NCI-H748 (cell line): ENCODE measurements at regions not wholly inside any gene's neighbourhood (a gene's known extent, or its start where the extent isn't known, plus 50 kb on each side); places are given as distances from the start of the nearest gene placed in this dataset.

Experiments used
- DNase-seq: peaks from one replicate; lab custom pipeline; 2025; ENCODE audit not compliant: unreplicated experiment; lab: John Stamatoyannopoulos, UW

DNA sequence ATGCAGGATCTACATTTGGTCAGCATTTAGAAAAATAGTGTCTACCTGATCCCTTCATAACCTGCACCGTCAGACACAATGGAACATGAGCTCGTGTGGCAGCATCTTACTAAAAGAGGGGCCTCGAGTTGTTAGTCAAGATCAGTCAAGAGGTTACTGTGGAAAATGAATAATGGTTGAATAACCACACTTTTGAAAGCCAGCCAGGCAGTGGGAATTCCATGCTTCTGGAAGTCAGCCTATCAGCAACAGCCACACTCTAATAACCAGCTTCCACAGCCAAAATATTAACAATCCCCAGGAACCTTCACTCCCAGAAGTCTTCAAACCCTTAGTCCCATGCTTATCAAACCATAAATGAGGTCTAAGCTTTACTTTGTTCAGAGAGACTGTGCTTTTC lies 234.3 kb downstream of the HS3ST1 start:
- no peak for DNase-seq

DNA sequence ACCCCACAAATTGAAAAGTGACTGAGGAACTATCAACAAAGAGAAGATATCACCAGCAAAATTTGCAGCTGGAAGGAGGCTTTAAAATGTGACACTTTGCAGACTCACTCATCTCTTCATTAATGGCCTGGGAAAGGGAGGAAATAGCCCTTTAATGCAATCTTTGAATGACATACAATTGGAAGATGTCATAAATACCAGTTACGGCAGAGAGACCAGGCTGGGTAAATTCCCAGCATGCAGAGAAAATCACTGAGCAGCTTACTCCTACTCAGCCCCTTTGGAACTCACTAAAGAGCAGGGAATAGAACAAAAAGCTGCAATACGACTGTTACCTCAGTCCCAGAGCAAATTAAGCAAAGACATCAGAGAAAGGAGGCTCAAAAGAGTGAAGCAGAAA lies 238.9 kb downstream of the HS3ST1 start:
- no peak for DNase-seq

GRCh38 chr4:11183356-11183740 lies 245.3 kb downstream of the HS3ST1 start:
- no peak for DNase-seq

DNA sequence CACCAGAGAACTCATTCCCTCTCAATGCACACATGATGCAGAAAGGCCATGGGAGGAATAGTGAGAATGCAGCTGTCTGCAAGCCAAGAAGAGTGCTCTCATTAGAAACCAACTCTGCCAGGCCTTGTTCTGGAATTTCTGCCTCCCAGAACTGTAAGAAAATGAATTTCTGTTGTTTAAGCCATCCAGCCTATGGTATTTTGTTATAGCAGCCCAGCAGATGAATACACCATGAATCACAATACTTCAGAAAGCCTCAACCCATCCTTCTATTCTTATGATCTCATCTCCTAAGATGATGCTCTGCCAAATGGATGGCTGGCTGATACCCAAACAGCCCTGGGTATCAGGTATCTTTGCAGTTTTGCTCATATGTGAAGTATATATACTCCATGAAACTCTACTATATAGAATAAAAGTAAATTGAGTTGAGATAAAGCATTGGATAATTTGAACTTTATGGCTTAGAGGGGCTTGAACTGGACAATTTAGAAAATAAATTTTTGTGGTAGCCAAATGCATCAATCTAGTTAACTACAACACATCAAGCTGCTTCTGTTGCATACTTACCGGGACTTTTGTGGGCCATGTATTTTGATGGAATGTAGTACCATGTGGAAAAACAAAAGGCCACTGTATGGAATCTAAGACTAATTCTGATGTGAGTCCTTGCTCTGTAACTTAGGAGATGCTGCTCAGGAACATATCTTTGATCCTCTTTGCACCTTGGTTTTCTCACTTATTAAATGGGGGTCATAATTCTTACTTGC lies 245.9 kb downstream of the HS3ST1 start:
- no peak for DNase-seq

DNA sequence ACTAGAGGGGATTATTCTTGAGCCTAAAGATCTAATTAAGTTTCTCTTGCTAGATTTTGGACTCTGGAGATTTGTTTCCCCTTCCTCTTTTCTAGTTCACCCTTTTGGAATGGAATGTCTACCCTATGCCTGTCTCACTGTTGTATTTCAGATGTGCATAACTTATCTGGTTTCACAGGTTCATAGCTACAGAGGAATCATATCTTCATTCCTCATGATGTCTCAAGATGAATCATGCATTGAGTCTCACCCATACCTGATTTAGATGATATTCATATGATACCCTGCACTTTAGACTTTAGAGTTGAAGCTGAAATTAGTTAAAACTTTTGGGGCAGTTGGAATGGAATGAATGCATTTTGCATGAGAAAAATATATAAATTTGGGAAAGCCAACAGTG lies 246.7 kb downstream of the HS3ST1 start:
- no peak for DNase-seq

DNA sequence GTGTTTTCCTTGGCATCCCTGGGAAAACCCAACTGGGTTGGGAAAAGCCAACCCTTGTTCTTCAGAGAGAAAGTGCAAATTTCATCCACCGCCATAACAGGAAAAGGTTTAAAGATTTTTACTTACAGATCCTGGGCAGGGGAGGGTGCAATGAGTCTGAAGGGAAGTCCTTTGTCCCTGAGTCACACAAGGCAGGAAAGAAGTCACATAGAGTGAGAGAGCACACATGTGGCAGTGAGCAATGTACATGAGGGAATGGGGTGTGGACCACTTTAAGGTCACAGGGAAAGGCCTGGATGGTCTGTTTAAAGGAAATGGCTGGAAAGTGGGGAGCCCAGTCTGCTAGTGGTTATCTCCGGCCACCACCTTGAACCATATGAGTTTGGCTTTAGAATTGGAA lies 248.9 kb downstream of the HS3ST1 start:
- no peak for DNase-seq

GRCh38 chr4:11178433-11178832 lies 250.3 kb downstream of the HS3ST1 start:
- no peak for DNase-seq

DNA sequence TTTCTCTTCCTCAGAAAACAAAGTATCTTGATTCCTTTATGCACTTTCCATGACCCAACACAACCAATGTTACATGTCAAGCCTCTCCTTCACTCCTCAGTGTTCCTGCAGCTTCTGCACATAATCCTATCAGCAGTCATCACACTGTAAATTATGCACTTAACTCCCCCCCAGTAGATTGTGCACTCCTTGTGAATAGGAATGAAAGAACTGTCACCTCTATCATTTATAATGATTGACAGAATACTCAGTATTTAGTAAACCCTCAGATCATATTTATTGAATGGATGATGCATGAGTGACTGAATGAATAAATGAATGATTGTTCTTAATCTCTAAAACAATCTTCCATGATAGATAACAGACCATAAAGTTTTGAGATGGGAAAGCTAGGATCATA lies 253.3 kb downstream of the HS3ST1 start:
- no peak for DNase-seq

DNA sequence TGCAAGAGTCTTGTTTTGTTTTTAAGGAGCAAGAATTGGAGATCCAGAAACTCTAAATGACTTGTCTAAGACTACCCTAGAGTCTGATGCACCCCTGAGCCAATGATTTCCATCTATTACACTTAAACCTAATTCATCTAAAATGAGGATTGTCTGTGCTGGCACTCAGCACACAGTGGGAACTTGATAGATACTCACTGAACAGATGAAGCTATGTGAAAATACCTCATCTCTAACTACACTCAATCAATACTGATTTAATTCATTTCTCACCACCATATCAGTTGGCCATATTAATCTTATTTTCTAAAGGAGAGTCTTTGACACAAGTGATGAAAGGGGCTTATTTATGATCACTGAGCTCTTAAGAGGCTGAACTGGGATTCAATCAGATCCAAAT lies 262.1 kb downstream of the HS3ST1 start:
- no peak for DNase-seq

DNA sequence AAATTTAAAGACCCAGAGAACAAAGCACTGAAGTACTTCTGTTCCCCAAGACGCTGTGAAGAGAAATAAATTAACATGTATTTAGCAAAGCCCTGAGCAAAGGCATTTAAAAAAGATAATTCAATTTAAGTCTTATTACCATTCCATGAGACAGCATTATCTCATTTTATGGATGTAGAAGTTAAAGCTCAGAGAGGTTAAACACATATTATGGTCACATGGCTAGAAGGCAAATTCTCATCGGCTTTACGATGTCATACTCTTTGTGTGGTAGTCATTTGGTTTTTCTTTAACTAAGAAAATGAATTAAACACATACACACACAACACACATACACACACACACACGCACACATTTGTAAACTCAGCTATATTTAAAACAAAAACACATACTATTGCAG lies 262.7 kb downstream of the HS3ST1 start:
- no peak for DNase-seq

DNA sequence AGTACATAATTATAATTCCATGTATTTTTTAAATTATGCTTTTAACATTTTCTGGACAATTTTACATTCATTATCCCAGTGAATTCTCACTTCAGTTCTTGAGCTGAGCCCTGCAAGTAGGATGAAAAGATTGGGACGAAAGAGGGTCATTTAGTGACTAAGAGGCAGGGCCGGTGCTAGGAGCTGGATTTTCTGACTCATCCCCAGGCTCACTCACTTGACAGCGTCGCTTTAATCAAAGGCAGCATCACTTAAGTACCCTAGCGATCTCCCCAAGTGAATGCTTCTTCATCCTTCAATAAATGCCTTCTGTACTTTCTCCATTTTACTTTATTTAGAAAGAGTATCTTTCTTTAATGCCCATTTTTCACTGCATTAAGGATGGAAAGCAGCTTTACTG lies 263.6 kb downstream of the HS3ST1 start:
- no peak for DNase-seq

GRCh38 chr4:11160288-11160687 lies 268.4 kb downstream of the HS3ST1 start:
- DNase-seq: no peak

- DNase-seq: no peak
Observed at GRCh38 chr4:11158971-11159370, 269.7 kb downstream of the HS3ST1 start.

GRCh38 chr4:11155208-11155867 lies 273.4 kb downstream of the HS3ST1 start:
- DNase-seq: no peak

DNA sequence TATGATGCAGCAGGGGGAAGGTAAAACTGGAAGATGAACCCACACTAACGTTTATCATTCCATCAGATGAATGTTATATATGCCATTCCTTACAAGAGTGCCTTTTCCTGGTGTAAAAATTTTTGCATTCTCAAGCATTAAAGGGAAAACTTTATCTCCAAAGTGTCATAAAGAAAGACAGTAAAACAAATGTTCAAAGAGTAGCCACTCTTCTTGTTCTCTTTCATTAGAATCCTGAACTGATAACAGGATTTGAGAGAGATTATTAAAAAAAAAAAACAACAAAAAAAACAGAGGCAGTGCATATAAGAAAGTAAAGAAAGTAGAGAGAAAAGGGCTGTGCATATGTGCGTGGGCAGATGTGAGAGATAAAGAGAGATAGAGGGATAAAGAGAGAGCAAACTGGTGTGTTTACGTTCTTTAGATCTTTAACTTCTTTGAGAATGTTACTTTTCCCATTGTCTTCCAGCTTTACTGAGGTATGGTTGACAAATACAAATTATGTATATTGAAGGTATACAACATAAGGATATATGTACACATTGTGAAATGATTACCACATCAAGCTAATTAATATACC lies 275.4 kb downstream of the HS3ST1 start:
- no peak for DNase-seq

GRCh38 chr4:11152684-11153083 lies 276.0 kb downstream of the HS3ST1 start:
- DNase-seq: peak; percentile 94

- peak; percentile 76 for DNase-seq
Observed at GRCh38 chr4:11151500-11151899, 277.2 kb downstream of the HS3ST1 start.

DNA sequence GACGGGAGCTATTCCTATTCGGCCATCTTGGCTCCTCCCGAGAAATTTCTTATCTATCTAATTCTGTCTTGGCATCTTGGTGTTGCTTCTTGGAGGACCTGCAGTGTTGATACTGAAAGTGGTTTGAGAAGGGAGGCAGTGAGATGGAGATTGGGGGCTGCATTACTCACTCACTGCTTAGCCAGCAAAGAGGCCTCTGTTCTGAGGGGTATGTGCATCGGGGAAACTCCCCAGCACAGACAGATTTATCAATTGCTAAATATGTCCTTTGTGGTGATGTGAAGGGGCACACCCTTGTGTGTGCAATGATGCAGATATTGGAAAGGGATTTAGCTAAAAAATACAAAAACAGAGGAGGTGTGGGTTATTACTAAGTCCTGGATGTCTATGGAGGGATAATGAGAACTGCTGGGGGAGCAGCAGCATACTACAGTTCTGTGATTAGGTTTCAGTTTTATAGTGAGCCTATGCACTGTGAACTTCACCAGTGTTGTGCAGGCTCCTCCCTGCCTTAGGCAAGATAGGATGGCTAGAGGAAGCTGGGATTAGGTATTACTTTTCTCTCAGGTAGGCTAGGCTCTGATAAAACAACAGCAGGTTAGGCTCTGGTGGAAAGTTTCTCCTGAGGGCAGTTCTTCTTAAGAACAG lies 279.0 kb downstream of the HS3ST1 start:
- DNase-seq: peak; percentile 56

GRCh38 chr4:11139871-11140270 lies 288.8 kb downstream of the HS3ST1 start:
- DNase-seq: no peak

DNA sequence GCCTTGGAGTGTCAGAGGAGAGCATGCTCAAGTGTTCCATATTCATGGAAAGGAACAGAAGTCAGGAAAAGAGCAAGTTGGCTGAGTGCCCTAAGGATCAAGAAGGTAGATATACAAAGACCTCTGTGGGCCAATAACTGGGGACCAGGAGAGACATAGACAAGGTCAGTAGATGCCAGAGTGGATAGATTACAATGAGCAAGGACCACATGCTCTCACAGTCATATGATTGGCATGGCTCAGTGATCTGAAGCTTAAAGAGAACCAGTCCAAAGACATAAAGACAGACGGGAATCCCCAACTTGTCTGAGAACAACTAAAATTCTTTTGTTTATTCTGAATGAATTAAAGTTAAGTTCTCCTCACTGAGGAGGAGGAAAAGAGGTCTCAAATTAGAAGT lies 289.7 kb downstream of the HS3ST1 start:
- no peak for DNase-seq

- no peak for DNase-seq
Observed at GRCh38 chr4:11134705-11135104, 294.0 kb downstream of the HS3ST1 start.

DNA sequence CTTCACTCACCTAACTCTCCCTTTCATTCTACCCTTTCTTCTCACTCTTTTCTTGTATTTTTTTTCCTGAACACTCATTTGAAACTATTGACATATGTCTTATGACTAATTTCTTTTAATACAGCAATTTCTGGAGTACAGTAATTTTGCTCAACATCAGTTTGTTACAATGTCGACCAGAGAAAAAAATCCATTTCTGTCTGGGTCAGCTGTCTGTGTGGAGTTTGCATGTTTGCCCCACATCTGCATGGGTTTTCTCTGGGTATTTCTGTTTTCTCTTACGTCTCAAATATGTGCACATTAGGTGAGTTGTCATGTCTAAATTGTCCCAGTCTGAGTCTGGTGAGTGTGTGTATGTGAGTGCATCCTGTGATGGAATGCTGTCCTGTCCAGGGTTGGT lies 294.8 kb downstream of the HS3ST1 start:
- DNase-seq: no peak
